Glomerular visceral epithelial cell (primary cell): ENCODE measurements at regions not wholly inside any gene's neighbourhood (a gene's known extent, or its start where the extent isn't known, plus 50 kb on each side); places are given as distances from the start of the nearest gene placed in this dataset.

Source experiments
- DNase-seq: peaks from one replicate; pipeline ENCODE4 v3.0.0-alpha.2; 2016; ENCODE audit errors: extremely low spot score

DNA sequence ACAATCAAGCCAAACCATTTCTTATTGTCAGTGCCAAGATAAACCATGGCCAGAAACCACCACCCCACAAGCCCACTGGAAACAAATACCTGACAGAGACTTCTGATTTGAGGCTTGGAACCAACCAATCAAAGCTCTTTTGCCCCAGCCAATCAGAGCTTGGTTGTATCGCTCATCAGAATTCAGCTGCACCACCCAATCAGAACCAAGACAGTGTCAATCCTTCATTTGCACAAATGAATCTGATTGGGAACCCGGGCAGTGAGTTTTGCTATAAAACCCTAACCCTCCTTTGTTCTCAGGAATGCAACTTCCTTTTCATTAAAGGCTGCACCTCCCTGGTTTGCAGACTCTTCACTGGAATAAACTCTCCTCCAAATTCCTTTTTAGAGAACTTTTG is 87.4 kb downstream of the ELAPOR2 start:
- DNase-seq: no peak

DNA sequence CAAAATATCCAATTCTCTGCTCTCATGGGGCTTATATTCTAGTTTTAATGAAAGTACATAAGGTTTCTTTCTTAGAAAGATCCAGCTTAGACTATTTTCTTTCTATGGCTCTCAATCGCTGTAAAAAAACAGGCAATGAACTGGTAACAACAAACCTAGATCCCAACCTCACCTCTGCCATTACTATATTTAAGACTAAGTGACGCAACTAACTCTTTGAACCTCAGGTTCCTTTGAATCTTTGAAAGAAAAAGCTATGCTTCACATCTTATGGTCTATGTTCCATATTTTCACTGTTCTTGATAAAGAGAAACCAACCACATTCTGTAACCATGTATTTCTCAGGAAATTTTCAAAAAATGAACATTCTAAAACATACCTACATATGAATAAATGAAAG is 88.5 kb downstream of the ELAPOR2 start:
- DNase-seq: no peak

DNA sequence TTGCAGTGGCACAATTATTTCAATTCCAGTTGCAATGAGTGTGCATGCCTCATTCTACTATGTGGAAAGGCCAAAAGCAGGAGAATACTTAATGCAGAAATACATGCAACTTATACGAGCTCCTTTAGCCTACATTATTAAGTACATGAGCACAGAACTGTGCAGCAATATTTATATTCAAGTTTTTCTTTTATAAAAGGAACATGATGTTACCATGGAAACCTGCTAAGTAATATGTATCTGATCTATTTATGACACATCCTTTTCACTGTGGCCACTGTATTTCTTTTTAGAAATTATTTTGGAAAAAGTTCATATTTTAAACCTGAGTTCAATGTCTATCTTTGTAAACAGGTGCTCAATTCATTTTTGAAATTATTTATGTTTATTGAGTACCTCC is 88.9 kb downstream of the ELAPOR2 start:
- DNase-seq: no peak

DNA sequence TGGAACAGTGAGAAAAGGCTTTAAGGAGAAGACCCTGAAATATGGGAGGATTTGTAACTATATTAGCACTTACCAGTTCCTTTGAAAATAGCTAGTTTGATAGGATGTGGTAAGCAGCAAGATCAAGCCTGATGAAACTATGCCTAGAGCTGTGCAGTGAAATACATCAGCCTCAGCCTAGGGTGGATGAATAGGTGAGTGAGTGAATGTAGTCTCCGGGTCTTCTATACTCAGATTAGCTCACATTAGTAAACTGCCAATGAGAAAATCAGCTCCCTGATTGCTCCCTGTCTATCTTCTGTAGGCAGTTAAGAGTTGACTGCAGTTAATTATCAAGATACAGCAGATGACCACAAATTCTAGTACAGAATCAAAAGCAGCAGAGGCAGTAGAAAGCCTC is 89.6 kb downstream of the ELAPOR2 start:
- no peak for DNase-seq

DNA sequence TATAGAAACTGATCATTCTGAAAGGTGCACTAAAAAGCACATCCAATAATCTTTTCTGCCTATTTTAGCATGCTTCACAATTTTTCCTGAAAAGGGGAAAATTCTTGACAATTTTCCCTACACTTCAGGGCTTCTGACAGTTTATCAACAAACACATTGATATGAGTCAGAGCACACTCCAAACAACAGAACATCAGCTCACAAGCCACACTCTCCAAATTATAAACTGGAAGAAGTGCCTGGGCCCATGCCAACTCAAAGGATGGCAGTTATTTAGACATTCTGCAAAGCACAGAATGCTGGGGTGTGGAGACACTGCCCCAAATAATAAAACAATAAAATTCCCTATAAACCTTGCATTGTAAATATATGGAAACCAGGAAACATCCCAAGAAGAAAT is 90.8 kb downstream of the ELAPOR2 start:
- DNase-seq: no peak

DNA sequence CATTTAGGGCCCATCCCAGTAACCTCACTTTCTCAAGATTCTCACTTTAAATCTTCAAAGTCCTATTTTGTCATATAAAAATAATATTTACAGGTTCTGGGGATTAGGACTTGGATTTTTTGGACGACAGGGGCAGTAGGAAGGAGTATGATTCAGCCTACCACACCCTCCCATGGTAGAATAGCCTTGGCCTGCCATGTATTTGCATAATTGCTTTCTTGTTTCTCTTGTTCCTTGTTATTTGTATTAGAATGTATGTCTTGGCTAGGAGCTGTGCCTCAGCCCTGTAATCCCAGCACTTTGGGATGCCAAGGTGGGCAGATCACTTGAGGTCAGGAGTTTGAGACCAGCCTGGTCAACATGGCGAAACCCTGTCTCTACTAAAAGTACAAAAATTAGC is 92.5 kb downstream of the ELAPOR2 start:
- no peak for DNase-seq

DNA sequence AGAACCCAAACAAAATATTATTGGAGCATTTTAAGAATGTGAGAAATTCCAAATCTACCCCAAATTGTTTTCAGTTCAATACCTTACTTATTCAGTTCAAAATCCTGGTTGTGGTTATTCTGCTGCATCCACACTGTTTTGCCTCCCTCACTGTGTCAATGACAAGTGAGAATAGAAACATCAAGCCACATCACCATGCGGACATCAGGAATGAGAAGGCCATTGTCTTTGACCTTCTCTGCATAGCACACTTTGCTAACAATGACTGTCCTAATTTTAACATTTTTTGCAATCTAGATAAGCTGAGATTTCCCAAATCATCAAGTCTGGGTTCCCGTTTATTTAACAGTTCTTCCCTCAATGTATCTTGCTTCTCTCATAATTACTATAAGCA is 93.7 kb downstream of the ELAPOR2 start:
- DNase-seq: no peak

DNA sequence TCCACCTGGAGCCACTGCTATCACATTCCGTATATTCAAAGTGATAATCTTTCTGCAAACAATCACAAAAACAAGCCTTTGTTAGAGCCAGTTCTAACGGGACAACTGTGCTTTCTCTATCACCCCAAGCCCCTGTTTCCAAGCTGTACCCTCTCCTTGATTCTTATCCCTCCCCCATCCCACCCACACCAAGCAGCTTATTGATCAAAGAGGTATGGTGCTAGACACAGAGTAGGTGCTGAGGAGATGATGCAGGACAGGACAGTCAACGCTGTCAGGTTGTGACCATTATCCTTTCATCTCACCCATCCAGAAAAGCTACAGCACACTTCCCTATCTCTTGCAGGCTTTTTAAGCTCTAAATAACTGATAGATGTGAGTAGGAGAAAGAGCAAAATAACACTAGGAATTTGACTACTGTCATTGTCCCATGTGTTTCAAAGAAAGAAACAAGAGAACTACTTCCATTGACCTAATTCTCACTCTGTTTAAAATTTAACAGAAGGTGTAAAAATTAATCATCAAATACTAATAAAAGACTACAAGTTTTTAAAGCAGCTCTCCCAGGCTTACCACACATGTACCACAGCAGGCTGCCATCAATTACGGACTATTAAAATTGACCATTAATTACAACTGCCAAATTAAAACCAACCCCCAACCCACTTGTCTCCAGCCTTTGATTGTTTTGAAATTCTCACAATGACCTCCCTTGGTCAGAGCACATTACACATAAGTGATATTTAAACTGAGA is 94.3 kb downstream of the ELAPOR2 start:
- no peak for DNase-seq

DNA sequence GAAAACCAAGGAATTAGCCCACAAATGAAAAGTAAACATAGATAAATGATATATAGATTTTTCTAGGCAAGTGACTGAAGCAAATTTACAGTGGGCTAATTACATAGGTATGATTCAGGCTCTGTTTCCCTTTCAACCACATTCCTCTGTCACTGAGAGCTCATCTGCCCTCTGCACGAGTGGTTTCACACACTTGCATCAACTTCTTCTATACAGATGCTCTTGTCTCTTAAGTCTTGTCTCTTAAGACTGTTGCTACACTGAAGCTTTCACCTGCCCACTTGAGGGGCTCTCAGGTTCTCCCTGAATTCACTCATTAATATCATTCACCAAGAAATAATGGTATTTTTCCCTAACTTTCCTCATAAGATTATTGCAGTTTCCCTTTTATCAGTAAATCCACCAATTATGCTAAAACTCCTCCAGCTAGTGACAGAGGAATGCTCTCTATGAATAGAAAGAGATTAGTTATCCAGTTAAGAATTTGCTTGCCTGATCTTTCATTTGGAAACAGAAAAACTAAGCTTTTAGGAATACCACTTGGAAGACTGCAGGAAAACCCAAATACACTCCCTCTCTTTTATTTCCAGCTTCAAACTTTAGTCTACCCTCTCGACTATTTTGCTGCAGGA is 95.7 kb downstream of the ELAPOR2 start:
- no peak for DNase-seq

DNA sequence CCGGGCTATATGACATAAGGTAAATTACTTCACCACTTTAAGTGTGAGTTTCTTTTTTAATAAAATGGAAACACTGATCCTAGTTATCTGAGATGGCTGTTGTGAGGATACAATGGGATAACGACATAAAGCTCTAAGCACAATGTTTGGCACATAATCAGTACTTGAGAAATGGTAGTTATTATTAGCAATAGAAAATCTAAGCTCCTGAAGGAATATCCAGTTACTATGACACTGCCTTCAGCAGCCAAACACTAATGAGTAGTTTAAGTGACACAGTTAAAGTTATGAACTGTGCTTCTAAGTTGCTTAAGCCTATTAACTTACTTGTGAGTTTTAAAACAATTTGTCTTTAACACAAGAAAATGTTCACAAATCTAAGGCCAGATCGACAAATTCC is 96.8 kb downstream of the ELAPOR2 start:
- DNase-seq: no peak

DNA sequence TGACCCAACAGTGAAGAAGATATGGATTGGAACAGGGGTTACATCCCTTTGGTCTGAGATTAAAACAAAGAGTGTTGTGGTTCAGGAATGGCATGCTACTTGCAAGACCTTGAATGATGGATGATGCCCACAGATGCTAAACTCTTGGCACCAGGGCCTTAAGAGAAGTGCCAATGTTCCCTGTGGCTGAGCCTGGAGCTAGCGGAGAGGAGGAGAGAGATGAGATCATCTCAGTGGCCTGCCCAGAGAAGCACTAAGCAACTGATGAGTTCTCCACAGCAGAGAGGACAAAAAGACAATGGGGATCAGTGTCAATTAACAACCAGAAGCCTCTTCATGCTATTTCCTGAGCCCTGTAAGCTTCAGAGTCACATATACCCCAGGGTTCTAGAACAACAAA is 97.8 kb downstream of the ELAPOR2 start:
- DNase-seq: no peak

DNA sequence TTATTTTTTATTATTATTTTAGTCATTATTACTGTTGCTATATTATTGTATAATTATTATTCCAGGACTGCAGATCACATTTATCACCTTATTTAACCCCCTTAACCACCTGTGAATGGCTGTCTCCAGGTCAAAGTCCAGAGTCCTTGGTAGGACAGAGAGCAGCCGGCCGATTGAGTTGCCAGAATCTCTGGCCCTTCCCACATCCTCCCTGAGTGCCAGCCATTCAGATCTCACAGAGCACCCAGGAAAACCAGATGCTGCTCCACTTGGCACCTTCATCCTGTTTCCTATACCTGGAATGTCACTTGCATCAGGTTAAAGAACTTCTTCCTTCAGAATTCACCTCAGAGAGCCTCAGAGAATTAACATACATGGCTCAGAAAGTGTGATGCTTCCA is 101.1 kb downstream of the ELAPOR2 start:
- no peak for DNase-seq

DNA sequence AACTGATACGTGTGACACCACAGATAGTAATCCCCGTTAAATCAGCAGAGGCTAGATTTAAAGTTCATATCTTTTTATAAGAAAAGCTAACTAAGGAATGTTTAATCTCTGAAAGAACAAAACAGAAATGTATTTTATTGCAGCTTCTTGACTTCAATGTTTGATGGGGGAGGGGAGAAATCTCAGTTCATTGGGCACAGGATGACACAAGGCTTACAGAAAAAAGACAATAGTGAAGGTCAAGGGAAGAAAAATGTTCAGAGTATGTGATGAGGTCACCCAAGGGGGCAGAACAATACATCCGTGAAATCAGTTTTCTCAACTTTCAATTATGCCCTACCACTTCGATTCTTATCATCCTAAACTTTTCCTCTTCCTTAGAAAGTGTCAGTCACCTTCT is 102.9 kb downstream of the ELAPOR2 start:
- DNase-seq: no peak

DNA sequence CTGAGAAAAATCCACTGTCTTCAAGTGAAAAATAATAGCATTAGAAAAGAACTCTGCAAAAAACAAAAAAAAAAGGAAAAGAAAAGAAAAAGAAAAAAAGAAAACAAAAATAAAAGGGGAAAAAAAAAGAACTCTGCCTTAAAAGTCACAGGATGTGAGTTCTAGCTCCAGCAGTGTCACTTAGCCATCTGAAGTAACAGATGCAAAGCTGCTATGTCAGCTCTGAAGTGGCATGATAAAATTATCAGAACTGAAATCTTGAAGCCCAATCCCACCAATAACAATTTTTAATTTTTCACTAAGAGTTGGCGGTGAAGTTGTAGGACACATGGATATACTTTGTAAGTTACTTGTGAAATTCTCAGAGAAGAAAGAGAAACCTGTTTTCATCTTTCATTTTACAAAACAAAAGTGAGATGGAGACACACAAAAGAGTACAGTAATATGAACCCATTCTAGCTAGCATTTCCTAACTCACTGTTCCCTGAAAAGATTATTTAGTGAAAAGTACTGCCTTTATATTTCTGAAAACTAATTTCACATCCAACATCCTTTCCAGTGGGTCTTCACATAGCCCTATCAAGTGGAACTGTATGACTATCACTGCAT is 103.5 kb downstream of the ELAPOR2 start:
- DNase-seq: no peak

DNA sequence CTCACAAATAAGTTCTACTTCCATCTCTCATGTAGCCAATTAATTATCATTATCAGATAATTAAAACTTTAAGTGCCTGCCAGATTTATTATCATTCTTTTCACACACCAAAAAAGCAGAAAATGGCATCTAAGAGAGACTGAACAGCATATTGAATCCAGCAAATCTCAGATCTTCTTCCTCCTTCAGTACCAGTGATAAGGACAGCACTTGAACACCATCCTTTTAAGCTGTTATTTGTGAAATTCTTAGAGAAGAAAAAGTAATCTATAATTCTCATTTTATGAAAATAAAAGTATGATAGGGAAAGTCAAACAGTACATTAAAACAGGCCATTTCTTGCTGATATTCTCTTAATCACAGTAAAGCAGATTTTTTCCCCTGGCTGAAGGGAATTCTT is 104.5 kb downstream of the ELAPOR2 start:
- no peak for DNase-seq

DNA sequence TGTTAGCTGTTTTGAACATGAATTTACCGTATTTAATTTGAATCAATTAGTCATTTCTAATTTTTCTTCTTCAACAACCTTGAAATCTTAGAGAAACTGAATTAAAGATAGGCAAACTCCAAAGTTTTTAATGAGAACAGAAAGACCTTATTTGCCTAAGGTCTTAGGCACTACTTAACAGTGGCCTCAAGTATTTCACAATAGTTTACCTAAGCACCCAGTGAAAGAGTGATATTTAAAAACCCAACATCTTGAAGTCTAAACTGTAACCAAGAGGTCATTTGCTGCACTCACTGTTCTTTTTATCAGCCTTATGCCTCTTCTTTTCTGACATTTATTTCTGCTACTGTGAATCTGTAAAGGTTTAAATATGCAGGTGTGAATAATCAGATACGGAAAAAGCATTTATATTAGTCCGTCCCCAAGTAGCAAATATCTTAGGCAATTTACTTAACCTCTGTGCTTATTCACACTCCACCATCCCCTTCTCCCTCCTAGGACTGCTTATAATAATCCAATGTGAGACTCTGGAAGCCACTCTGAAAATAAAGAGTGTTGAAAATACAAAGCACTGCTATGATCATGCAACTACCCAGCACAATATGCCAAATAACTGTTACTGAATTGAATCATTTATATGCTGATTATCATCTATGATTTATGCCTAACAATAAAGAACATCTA is 105.7 kb downstream of the ELAPOR2 start:
- DNase-seq: no peak

DNA sequence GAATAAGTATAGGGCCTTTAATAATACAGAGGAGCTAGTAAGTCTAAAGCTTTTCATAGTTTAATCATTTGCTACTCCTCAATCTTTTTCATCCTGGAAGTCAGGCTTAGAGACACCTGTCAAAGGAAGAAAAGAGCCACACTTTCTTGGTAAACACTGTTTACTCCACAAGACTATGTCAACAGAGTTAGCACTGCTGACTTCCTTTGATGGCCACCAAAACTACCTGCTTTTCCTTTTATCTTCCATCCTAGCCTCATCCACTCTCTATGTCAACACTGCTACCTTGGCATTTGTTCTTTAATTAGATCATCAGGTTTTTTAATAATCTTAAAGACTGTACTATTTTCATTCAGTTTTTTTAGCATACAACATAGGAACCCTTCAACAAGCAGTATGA is 106.2 kb downstream of the ELAPOR2 start:
- DNase-seq: no peak

DNA sequence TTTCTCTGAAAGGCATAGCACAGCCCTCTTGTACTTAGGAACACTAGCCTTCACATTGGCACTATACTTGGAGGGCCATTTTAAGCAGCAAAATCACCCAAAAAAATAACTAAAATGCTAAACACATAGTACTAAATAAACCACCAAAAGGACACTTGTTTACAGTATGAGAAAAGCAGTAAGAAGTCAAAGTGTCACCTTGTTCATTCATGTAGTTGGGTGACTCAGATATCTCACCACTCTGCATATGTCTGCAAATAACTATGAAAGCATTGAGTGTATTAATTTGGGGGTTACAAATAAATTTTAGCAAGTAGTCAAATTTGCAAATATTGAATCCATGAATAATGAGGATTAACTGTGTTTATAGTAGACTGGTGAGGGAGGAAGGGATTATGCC is 107.6 kb downstream of the ELAPOR2 start:
- no peak for DNase-seq

DNA sequence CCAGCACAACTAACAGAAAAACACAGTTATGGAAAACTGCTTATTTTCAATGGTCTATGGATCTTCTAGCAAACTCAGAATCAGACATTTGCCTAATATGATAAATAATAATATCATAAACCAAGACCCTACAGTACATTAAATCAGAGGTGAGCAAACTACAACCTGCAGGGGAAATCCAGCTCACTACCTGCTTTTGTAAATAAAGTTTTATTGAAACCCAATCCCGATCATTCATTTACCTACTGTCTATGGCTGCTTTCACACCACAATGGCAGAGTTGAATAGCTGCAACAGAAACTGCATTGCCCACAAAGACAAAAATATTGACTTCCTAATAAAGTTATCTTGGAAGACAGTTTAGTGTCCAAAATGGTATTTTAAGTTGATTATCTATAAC is 108.5 kb downstream of the ELAPOR2 start:
- no peak for DNase-seq

DNA sequence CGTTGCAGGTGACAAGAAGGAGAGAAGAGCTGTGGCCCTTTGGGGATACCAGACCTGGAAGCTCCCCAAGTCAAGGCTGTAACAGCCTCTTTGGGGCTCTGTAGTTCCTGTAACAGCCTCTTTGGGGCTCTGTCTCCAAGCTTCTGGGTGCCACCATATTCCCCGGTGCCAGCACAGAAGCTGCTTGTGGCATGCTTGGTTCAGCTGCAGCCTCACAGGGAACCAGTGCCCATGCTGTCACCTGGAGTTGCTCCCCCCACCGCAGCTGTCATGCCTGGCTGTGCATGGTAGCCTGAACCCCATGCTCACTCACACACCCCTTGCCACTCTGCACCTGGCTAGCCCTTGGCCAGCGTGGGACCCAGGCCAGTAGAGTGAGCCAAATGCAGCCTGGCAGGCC is 109.1 kb downstream of the ELAPOR2 start:
- no peak for DNase-seq

DNA sequence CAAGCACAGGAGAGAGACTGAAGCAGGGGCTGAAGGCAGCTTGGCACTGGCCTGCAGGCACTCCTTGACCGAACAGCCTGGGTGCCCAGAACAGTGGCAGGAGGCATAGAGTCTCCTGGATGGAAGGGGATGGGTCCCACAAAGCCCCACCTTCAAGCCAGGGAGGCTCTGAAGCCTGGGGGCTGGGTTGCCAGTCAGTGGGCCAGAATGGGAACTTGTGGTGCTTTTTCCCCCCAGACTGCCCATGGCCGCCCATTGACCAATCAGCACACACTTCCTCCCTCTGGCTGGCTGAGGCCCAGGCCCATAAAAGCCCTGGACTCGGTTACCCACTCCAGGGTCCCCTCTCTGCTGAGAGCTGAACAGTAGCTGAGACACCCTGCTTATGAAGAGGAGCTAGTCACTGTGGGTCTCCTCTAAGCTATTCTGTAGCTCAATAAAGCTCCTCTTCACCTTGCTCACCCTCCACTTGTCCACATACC is 109.6 kb downstream of the ELAPOR2 start:
- no peak for DNase-seq

DNA sequence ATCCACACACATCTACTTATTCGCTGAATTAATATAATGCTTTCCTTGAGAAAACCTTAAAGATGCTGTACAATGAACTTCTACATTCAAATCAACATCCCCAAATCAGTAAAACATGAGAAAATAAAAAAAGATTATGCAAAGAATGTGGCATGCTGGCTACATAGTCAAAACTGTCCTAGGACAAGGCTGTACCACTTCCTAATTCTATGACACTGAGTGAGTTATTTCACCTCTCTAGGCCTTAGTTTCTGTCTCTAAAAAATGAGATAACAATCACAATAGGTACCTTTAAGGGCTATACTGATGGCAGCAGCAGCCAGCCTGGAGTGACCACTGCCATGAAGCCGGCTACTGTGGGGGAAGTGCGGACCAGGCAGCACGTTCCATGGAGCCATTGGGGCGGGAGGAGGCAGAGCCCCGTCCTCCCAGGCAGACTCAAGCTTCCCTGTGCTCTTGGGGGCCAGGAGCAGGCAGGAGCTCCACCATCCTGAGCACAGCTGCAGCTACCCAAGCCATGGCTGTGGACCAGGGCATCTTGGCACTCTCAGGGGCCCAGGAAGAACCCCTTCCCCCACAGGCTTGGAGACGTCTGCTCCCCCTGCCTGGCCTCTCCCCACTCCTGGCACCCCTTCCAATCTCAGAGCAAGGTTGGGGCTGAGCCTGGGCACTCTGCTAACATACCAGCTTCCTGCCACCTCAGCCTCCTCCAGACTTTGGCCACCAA is 110.2 kb downstream of the ELAPOR2 start:
- no peak for DNase-seq
